Suprapubic skin (tissue), 4 donors: ENCODE measurements at regions not wholly inside any gene's neighbourhood (a gene's known extent, or its start where the extent isn't known, plus 50 kb on each side); places are given as distances from the start of the nearest gene placed in this dataset.

Source experiments
- EP300 ChIP-seq: sonication (generic); formaldehyde crosslinking; IDR thresholded peaks from one replicate; pipeline ENCODE4 v1.6.1; 2017; ENCODE audit warnings: antibody characterized with exemption
- POLR2A ChIP-seq, 2 donors: fragments of 450-650 bp; IDR thresholded peaks; one replicate each; pipeline ENCODE4 v1.6.1; 2017; ENCODE audit warnings: antibody characterized with exemption in 2 of 2, mild to moderate bottlenecking in 2 of 2, moderate library complexity in 2 of 2
- POLR2AphosphoS5 ChIP-seq, 3 donors: sonication (generic); formaldehyde crosslinking; IDR thresholded peaks; one replicate each; pipeline ENCODE4 v1.6.1; 2017; ENCODE audit warnings: antibody characterized with exemption in 3 of 3
- TF ChIP-seq, protein P1 (sequence below), 2 donors: fragments of 200-600 bp in 1 of 2; fragments of 450-650 bp in 1 of 2; sonication (generic) in 1 of 2; IDR thresholded peaks; one replicate each; pipeline ENCODE4 v1.5.1; 2016 to 2019; ENCODE audit warnings: antibody characterized with exemption in 2 of 2, mild to moderate bottlenecking in 1 of 2, moderate library complexity in 1 of 2

DNA sequence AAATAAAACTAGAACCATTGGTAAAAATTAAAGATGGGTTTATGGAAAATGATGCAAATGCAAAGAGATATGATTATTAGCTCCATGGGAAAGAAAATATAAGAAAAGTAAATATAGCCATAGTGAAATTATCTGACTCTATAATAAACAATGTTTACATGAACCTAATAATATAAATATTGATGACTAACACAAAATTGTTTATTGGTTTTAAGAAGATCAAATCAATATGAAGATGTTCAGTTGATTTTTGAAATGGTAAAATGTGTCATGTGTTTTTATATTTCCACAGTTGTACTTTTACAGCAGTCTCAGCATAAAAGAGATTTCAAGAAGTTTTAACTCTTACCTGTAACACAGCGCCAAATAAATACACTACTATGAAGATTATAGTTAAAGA is 114.0 kb downstream of the SLC41A2 start:
- TF ChIP-seq, protein P1, sequence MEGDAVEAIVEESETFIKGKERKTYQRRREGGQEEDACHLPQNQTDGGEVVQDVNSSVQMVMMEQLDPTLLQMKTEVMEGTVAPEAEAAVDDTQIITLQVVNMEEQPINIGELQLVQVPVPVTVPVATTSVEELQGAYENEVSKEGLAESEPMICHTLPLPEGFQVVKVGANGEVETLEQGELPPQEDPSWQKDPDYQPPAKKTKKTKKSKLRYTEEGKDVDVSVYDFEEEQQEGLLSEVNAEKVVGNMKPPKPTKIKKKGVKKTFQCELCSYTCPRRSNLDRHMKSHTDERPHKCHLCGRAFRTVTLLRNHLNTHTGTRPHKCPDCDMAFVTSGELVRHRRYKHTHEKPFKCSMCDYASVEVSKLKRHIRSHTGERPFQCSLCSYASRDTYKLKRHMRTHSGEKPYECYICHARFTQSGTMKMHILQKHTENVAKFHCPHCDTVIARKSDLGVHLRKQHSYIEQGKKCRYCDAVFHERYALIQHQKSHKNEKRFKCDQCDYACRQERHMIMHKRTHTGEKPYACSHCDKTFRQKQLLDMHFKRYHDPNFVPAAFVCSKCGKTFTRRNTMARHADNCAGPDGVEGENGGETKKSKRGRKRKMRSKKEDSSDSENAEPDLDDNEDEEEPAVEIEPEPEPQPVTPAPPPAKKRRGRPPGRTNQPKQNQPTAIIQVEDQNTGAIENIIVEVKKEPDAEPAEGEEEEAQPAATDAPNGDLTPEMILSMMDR (IDR thresholded peaks at IDR 0.05) = no peak
- TF ChIP-seq EP300 = no peak
- TF ChIP-seq POLR2AphosphoS5 (IDR thresholded peaks at IDR 0.05) = no peak
- no peak for TF ChIP-seq POLR2A (IDR thresholded peaks at IDR 0.05)
